Endodermal cell (in vitro differentiated cells): ENCODE measurements at regions not wholly inside any gene's neighbourhood (a gene's known extent, or its start where the extent isn't known, plus 50 kb on each side); places are given as distances from the start of the nearest gene placed in this dataset.

Experiments
- DNase-seq: peaks from one replicate; pipeline ENCODE4 v3.0.0-alpha.2; 2017
- H3K27ac ChIP-seq: 2 replicates; pipeline ENCODE4 v1.5.1; 2013; ENCODE audit warnings: mild to moderate bottlenecking, low read depth, low read length, moderate library complexity
- H3K27me3 ChIP-seq: 2 replicates; pipeline ENCODE4 v1.6.1; 2013; ENCODE audit warnings: mild to moderate bottlenecking, low read length, moderate library complexity; ENCODE audit not compliant: insufficient read depth, control insufficient read depth, poor library complexity, severe bottlenecking
- H3K36me3 ChIP-seq: 2 replicates; pipeline ENCODE4 v1.7.0; 2013; ENCODE audit warnings: mild to moderate bottlenecking, low read length, moderate library complexity; ENCODE audit not compliant: control insufficient read depth, insufficient read depth
- H3K4me1 ChIP-seq: one replicate; pipeline ENCODE4 v1.7.0; 2013; ENCODE audit warnings: low read length; ENCODE audit not compliant: control insufficient read depth, insufficient read depth
- H3K4me3 ChIP-seq: 2 replicates; pipeline ENCODE4 v1.5.1; 2013; ENCODE audit warnings: mild to moderate bottlenecking, low read length, moderate library complexity
- H3K9ac ChIP-seq: 2 replicates; pipeline ENCODE4 v1.6.1; 2013; ENCODE audit warnings: mild to moderate bottlenecking, low read length, moderate library complexity; ENCODE audit not compliant: poor library complexity, severe bottlenecking; ENCODE audit errors: extremely low read depth
- H3K9me3 ChIP-seq: 2 replicates; pipeline ENCODE4 v1.6.1; 2013; ENCODE audit warnings: mild to moderate bottlenecking, low read length, moderate library complexity; ENCODE audit not compliant: control insufficient read depth
- H3K27ac Mint-ChIP-seq: 2 replicates; pipeline ENCODE4 v1.8.0; 2020; ENCODE audit warnings: mixed read lengths
- H3K27me3 Mint-ChIP-seq: 2 replicates; pipeline ENCODE4 v1.8.0; 2021; ENCODE audit warnings: mild to moderate bottlenecking, mixed read lengths; ENCODE audit not compliant: insufficient read depth
- H3K36me3 Mint-ChIP-seq: 2 replicates; pipeline ENCODE4 v1.8.0; 2020; ENCODE audit warnings: low read depth, mixed read lengths
- H3K4me1 Mint-ChIP-seq: 2 replicates; pipeline ENCODE4 v1.8.0; 2020; ENCODE audit warnings: mixed read lengths
- H3K4me3 Mint-ChIP-seq: 2 replicates; pipeline ENCODE4 v1.8.0; 2020; ENCODE audit warnings: mild to moderate bottlenecking, moderate library complexity, mixed read lengths
- H3K9me3 Mint-ChIP-seq: 2 replicates; pipeline ENCODE4 v1.8.0; 2020; ENCODE audit warnings: mild to moderate bottlenecking, mixed read lengths
- CTCF ChIP-seq: fragments of 200-600 bp; sonication (generic); conservative IDR thresholded peaks from 2 replicates; pipeline ENCODE4 v1.5.0; 2021; ENCODE audit warnings: antibody characterized with exemption, mild to moderate bottlenecking
- WGBS, 2 experiments: methylation state at CpG; one replicate each; pipeline versions ENCODE4 v1.1.5 to v1.1.7; 2013; ENCODE audit warnings: missing lambda C conversion rate in 2 of 2, mixed read lengths in 1 of 2; ENCODE audit not compliant: insufficient coverage in 1 of 2, insufficient read length in 1 of 2; 5-methylcytosine and 5-hydroxymethylcytosine counted together

GRCh38 chr2:196453613-196454047 is 185.9 kb upstream of the CCDC150 start:
- no peak overlapping the region for H3K9ac ChIP-seq
- WGBS, 2 experiments: 23 to 29% methylated on average over 3 to 4 of the region's 4 CpGs
- no peaks in the 10 kb centered on the region for H3K9me3 ChIP-seq
- no peak overlapping the region for H3K4me3 ChIP-seq
- no peaks in the 10 kb centered on the region for H3K27me3 Mint-ChIP-seq
- H3K9me3 Mint-ChIP-seq: no peaks in the 10 kb centered on the region
- peaks cover 11% of the 10 kb centered on the region for H3K4me1 Mint-ChIP-seq
- no peak overlapping the region for H3K4me3 Mint-ChIP-seq
- H3K27ac ChIP-seq: no peak overlapping the region
- peaks cover under 1% of the 10 kb centered on the region for H3K4me1 ChIP-seq
- peak; percentile 83 for TF ChIP-seq CTCF
- no peak overlapping the region for H3K27ac Mint-ChIP-seq
- no peaks in the 10 kb centered on the region for H3K36me3 Mint-ChIP-seq
- DNase-seq: peak; percentile 78
- no peaks in the 10 kb centered on the region for H3K36me3 ChIP-seq
- no peaks in the 10 kb centered on the region for H3K27me3 ChIP-seq

GRCh38 chr2:196454492-196454891 is 185.0 kb upstream of the CCDC150 start:
- no peak for DNase-seq
- no peak overlapping the region for H3K4me3 Mint-ChIP-seq
- H3K27me3 Mint-ChIP-seq: no peaks in the 10 kb centered on the region
- WGBS, 2 experiments: 100% methylated on average over 1 of the region's 1 CpG; no CpG with 5 or more reads in 1 of the 2 experiments
- no peaks in the 10 kb centered on the region for H3K9me3 Mint-ChIP-seq
- Histone ChIP-seq H3K4me3 (no peak overlapping the region), H3K9me3 (no peaks in the 10 kb centered on the region), H3K36me3 (no peaks in the 10 kb centered on the region), H3K9ac (no peak overlapping the region), H3K27me3 (no peaks in the 10 kb centered on the region), H3K4me1 (no peaks in the 10 kb centered on the region), H3K27ac (no peak overlapping the region)
- H3K4me1 Mint-ChIP-seq: peaks cover 5% of the 10 kb centered on the region
- no peak overlapping the region for H3K27ac Mint-ChIP-seq
- no peak for TF ChIP-seq CTCF
- H3K36me3 Mint-ChIP-seq: no peaks in the 10 kb centered on the region

GRCh38 chr2:196459539-196459938 is 180.0 kb upstream of the CCDC150 start:
- H3K27me3 ChIP-seq: no peaks in the 10 kb centered on the region
- Mint-ChIP-seq H3K4me3 (no peak overlapping the region), H3K36me3 (no peaks in the 10 kb centered on the region), H3K4me1 (peaks cover 14% of the 10 kb centered on the region), H3K27me3 (no peaks in the 10 kb centered on the region), H3K9me3 (no peaks in the 10 kb centered on the region), H3K27ac (no peak overlapping the region)
- H3K9me3 ChIP-seq: no peaks in the 10 kb centered on the region
- no peak overlapping the region for H3K27ac ChIP-seq
- no peak overlapping the region for H3K9ac ChIP-seq
- 75 to 78% methylated on average over 7 of the region's 7 CpGs for WGBS, 2 experiments
- no peak for DNase-seq
- H3K4me1 ChIP-seq: no peaks in the 10 kb centered on the region
- H3K36me3 ChIP-seq: no peaks in the 10 kb centered on the region
- no peak for TF ChIP-seq CTCF
- H3K4me3 ChIP-seq: no peak overlapping the region
